GM23248 (cell line): ENCODE measurements at regions not wholly inside any gene's neighbourhood (a gene's known extent, or its start where the extent isn't known, plus 50 kb on each side); places are given as distances from the start of the nearest gene placed in this dataset.

ENCODE experiments used
- DNase-seq: peaks from one replicate; pipeline ENCODE4 v3.0.0-alpha.2; 2015
- H2AFZ ChIP-seq: fragments of 200-600 bp; sonication (generic); 2 replicates; pipeline ENCODE4 v1.6.1; 2016; ENCODE audit warnings: antibody characterized with exemption
- H3F3A ChIP-seq: fragments of 200-600 bp; sonication (generic); 2 replicates; pipeline ENCODE4 v1.6.1; 2016; ENCODE audit warnings: mild to moderate bottlenecking, antibody characterized with exemption, mixed run types; ENCODE audit not compliant: insufficient read depth
- H3K27ac ChIP-seq: fragments of 200-600 bp; sonication (generic); 2 replicates; pipeline ENCODE4 v1.5.1; 2016; ENCODE audit warnings: mild to moderate bottlenecking
- H3K27me3 ChIP-seq: fragments of 200-600 bp; sonication (generic); replicated peaks from 2 replicates; pipeline ENCODE4 v1.6.1; 2016; ENCODE audit warnings: mild to moderate bottlenecking; ENCODE audit not compliant: insufficient read depth
- H3K36me3 ChIP-seq: fragments of 200-600 bp; sonication (generic); 2 replicates; pipeline ENCODE4 v1.6.1; 2016; ENCODE audit warnings: low read depth, mild to moderate bottlenecking
- H3K4me1 ChIP-seq: fragments of 200-600 bp; sonication (generic); 2 replicates; pipeline ENCODE4 v1.6.1; 2016; ENCODE audit warnings: mild to moderate bottlenecking; ENCODE audit not compliant: insufficient read depth
- H3K4me2 ChIP-seq: fragments of 200-600 bp; sonication (generic); one replicate; pipeline ENCODE4 v1.6.1; 2016; ENCODE audit warnings: mild to moderate bottlenecking; ENCODE audit not compliant: unreplicated experiment
- H3K4me3 ChIP-seq: fragments of 200-600 bp; sonication (generic); 2 replicates; pipeline ENCODE4 v1.5.1; 2016; ENCODE audit warnings: mild to moderate bottlenecking
- H3K79me2 ChIP-seq: fragments of 200-600 bp; sonication (generic); 2 replicates; pipeline ENCODE4 v1.6.1; 2016; ENCODE audit warnings: mild to moderate bottlenecking; ENCODE audit not compliant: insufficient read depth
- H3K9ac ChIP-seq: fragments of 200-600 bp; sonication (generic); 2 replicates; pipeline ENCODE4 v1.6.1; 2016; ENCODE audit warnings: mild to moderate bottlenecking
- H3K9me2 ChIP-seq: fragments of 200-600 bp; sonication (generic); 2 replicates; pipeline ENCODE4 v1.6.1; 2016; ENCODE audit warnings: mixed run types, mild to moderate bottlenecking, moderate library complexity; ENCODE audit not compliant: insufficient read depth
- H3K9me3 ChIP-seq: fragments of 200-600 bp; sonication (generic); one replicate; pipeline ENCODE4 v1.6.1; 2017; ENCODE audit warnings: low read depth
- H4K20me1 ChIP-seq: fragments of 200-600 bp; sonication (generic); 2 replicates; pipeline ENCODE4 v1.6.0; 2016; ENCODE audit not compliant: insufficient read depth
- EZH2 ChIP-seq: fragments of 200-600 bp; sonication (generic); IDR thresholded peaks from 2 replicates; pipeline ENCODE4 v1.6.1; 2018; ENCODE audit warnings: antibody characterized with exemption, mild to moderate bottlenecking; ENCODE audit not compliant: insufficient read depth, poor library complexity, severe bottlenecking
- EZH2phosphoT487 ChIP-seq: fragments of 200-600 bp; sonication (generic); IDR thresholded peaks from 2 replicates; pipeline ENCODE4 v1.6.1; 2018; ENCODE audit warnings: antibody characterized with exemption, moderate library complexity, mild to moderate bottlenecking, low read depth; ENCODE audit not compliant: insufficient read depth
- WGBS, 2 experiments: methylation state at CpG; one replicate each; pipeline ENCODE4 v1.1.6; 2015 to 2017; ENCODE audit warnings: low lambda C conversion rate in 2 of 2, low coverage in 1 of 2; ENCODE audit errors: missing lambda C conversion rate in 2 of 2; 5-methylcytosine and 5-hydroxymethylcytosine counted together
- in situ Hi-C: fragments of 300-500 bp; cut with MboI; formaldehyde crosslinking; loops from 2 replicates; pipeline ENCODE4 v1.15.0; 2020

DNA sequence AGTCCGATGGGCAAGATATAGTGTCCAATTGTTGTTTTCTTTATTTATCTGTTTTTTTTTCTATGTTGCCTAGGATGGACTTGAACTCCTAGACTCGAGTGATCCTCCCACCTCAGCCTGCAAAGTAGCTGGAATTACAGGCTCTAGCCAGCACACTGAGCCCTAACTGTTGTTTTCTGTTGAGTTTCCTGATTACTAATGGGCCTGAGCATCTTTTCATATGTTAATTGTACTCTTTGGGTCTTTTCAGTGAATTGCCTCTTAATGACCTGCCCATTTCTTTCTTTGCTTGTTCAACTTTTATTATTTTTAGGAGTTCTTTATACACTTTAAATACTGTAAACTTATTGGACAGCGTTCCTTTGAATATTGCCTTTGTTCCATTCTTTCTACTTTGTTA is 213.0 kb downstream of the HS3ST3B1 start:
- no peak for DNase-seq
- H3K9ac ChIP-seq: no peak overlapping the region
- no peaks in the 10 kb centered on the region for H3K27me3 ChIP-seq
- H3K36me3 ChIP-seq: no peaks in the 10 kb centered on the region
- H3K9me2 ChIP-seq: no peaks in the 10 kb centered on the region
- H3K4me2 ChIP-seq: no peak overlapping the region
- no peaks in the 10 kb centered on the region for H3F3A ChIP-seq
- H2AFZ ChIP-seq: no peak overlapping the region
- H3K79me2 ChIP-seq: no peaks in the 10 kb centered on the region
- TF ChIP-seq EZH2 (no peak), EZH2phosphoT487 (no peak)
- no peak overlapping the region for H3K4me3 ChIP-seq
- in situ Hi-C loops: no loop called here
- no peaks in the 10 kb centered on the region for H3K4me1 ChIP-seq
- no peak overlapping the region for H3K27ac ChIP-seq
- no peaks in the 10 kb centered on the region for H3K9me3 ChIP-seq
- WGBS, 2 experiments: 36 to 49% methylated on average over 3 of the region's 3 CpGs
- no peaks in the 10 kb centered on the region for H4K20me1 ChIP-seq

DNA sequence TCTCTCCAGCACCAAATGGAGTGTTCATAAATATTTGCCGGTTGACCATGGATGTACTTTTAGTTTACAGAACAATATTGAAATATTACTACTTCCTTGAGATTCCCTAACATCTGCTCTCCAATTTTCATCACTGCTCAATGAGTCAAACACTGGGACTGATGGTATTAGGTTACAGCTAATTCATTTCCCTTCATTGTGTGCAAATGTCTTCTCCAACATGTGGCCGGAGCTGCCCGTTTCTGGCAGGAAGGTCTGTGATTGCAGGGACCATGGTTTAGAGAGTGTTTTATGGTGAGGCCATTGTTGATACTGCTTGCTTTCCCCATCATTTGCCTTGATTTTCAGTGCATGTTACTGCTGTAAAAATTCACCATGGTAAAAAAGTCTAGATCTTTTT is 209.3 kb downstream of the HS3ST3B1 start:
- H3K4me3 ChIP-seq: no peak overlapping the region
- no peaks in the 10 kb centered on the region for H3K9me3 ChIP-seq
- no peak overlapping the region for H3K4me2 ChIP-seq
- H3K27ac ChIP-seq: no peak overlapping the region
- no peaks in the 10 kb centered on the region for H4K20me1 ChIP-seq
- H3K27me3 ChIP-seq: no peaks in the 10 kb centered on the region
- no peaks in the 10 kb centered on the region for H3K4me1 ChIP-seq
- no peaks in the 10 kb centered on the region for H3K9me2 ChIP-seq
- TF ChIP-seq EZH2 (no peak), EZH2phosphoT487 (no peak)
- in situ Hi-C loops: no loop called here
- no peaks in the 10 kb centered on the region for H3F3A ChIP-seq
- H3K36me3 ChIP-seq: no peaks in the 10 kb centered on the region
- WGBS, 2 experiments: 48 to 54% methylated on average over 3 of the region's 3 CpGs
- H3K79me2 ChIP-seq: no peaks in the 10 kb centered on the region
- no peak overlapping the region for H2AFZ ChIP-seq
- DNase-seq: peak; percentile 27
- H3K9ac ChIP-seq: no peak overlapping the region

DNA sequence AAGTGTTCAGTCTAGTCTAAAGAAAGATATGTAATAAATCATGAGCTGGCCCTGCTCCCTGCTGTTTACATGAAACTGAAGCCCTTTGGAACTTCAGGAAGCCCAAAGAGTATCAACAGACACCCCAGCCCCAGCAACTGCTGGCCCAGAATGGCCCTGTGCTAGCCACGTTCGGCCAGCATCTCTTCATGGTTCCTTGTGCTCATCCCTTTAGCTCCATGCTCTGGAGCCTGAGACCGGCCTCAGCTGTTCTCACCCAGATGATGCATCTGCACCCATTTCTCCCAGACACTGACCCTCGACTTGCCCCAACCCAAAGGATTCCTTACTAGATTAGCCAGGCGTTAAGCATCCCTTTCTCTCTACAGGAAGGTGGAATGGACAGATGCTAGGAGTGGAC is 207.3 kb downstream of the HS3ST3B1 start:
- Histone ChIP-seq H4K20me1 (no peaks in the 10 kb centered on the region), H3K9me2 (no peaks in the 10 kb centered on the region), H3F3A (no peaks in the 10 kb centered on the region), H3K9ac (no peak overlapping the region), H3K9me3 (no peaks in the 10 kb centered on the region), H3K27ac (no peak overlapping the region), H3K79me2 (no peaks in the 10 kb centered on the region), H3K4me1 (no peaks in the 10 kb centered on the region), H3K4me3 (no peak overlapping the region), H3K36me3 (no peaks in the 10 kb centered on the region), H2AFZ (no peak overlapping the region), H3K4me2 (no peak overlapping the region), H3K27me3 (no peaks in the 10 kb centered on the region)
- in situ Hi-C loops: no loop called here
- whole genome bisulfite sequencing, 2 experiments: 38 to 45% methylated on average over 5 of the region's 5 CpGs
- no peak for DNase-seq
- no peak for TF ChIP-seq EZH2
- no peak for TF ChIP-seq EZH2phosphoT487

DNA sequence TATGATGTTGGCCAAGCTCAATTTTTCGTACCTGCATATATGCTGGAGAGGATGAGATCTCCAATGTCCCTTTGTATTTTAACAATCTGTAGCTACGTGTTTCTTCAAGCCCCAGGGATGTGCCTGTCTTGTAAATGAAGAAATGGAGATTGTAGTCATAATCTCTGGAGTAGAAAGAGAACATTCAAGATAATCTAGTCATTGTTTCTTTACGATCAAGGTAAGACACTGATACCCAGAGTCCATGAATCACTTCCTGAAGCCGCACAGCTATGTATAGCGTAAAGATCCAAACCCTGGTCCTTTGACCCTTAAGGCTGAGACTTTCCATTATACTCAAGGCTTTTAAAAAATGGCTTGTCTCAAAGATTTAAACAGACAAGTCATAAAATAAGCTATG is 205.5 kb downstream of the HS3ST3B1 start:
- H2AFZ ChIP-seq: no peak overlapping the region
- no peak overlapping the region for H3K4me2 ChIP-seq
- H3F3A ChIP-seq: no peaks in the 10 kb centered on the region
- H3K36me3 ChIP-seq: no peaks in the 10 kb centered on the region
- no peaks in the 10 kb centered on the region for H3K79me2 ChIP-seq
- in situ Hi-C loops: no loop called here
- no peak for DNase-seq
- 57 to 69% methylated on average over 5 of the region's 5 CpGs for WGBS, 2 experiments
- no peak overlapping the region for H3K4me3 ChIP-seq
- H3K9ac ChIP-seq: no peak overlapping the region
- no peaks in the 10 kb centered on the region for H3K4me1 ChIP-seq
- H4K20me1 ChIP-seq: no peaks in the 10 kb centered on the region
- no peaks in the 10 kb centered on the region for H3K9me3 ChIP-seq
- TF ChIP-seq EZH2phosphoT487 (no peak), EZH2 (no peak)
- no peaks in the 10 kb centered on the region for H3K27me3 ChIP-seq
- no peaks in the 10 kb centered on the region for H3K9me2 ChIP-seq
- H3K27ac ChIP-seq: no peak overlapping the region

DNA sequence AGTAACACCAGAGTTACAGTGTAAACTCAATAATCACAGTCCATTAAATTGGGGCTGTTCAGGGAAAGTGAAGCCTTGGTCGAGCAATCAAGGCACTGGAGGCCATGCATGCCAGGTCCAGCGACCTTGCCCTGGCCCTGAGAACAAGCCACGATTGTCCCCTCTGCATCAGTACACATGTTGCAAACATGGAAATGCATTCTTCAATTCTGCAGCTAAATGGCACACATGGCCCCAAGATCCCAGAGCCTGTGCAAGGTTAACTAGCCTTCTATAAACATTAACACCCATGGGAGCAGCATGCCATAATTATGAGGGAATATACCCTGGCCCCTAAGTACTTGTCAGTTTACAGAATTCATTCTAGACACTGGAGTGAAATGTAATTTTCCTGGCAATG is 204.7 kb downstream of the HS3ST3B1 start:
- H3K9me2 ChIP-seq: no peaks in the 10 kb centered on the region
- no peaks in the 10 kb centered on the region for H3K27me3 ChIP-seq
- no peak for DNase-seq
- in situ Hi-C loops: no loop called here
- no peaks in the 10 kb centered on the region for H4K20me1 ChIP-seq
- no peaks in the 10 kb centered on the region for H3K36me3 ChIP-seq
- H3K79me2 ChIP-seq: no peaks in the 10 kb centered on the region
- no peak overlapping the region for H3K9ac ChIP-seq
- no peak overlapping the region for H2AFZ ChIP-seq
- no peak overlapping the region for H3K4me2 ChIP-seq
- no peak overlapping the region for H3K4me3 ChIP-seq
- 4 to 7% methylated on average over 3 of the region's 3 CpGs for WGBS, 2 experiments
- H3K4me1 ChIP-seq: no peaks in the 10 kb centered on the region
- no peaks in the 10 kb centered on the region for H3F3A ChIP-seq
- H3K27ac ChIP-seq: no peak overlapping the region
- TF ChIP-seq EZH2phosphoT487 (no peak), EZH2 (no peak)
- H3K9me3 ChIP-seq: no peaks in the 10 kb centered on the region
